ENCODE measurements at regions not wholly inside any gene's neighbourhood (a gene's known extent, or its start where the extent isn't known, plus 50 kb on each side); places are given as distances from the start of the nearest gene placed in this dataset.

GRCh38 chr1:80931178-80931577, 869.6 kb upstream of the ADGRL2 start:
- no peak overlapping the region for H4K5ac ChIP-seq (ENCODE audit: insufficient read length, low read depth, low read length)
- ChIA-PET POLR2A (ENCODE audit: partially characterized antibody) (no interaction called here), CTCF (ENCODE audit: partially characterized antibody) (no interaction called here)
- no peak overlapping the region for H3K9ac ChIP-seq (replicated peaks in 1 of 4; ENCODE audit: extremely low read depth in 1 of 4, low read depth in 3 of 4, low read length in 3 of 4)
- H4K8ac ChIP-seq (ENCODE audit: extremely low read depth, insufficient read depth, low read length) = no peak overlapping the region
- no peak overlapping the region for H3K27ac ChIP-seq (ENCODE audit: low read depth, low read length)
- H3K4ac ChIP-seq (replicated peaks; ENCODE audit: insufficient read length, low read depth, low read length) = no peak overlapping the region
- no peak overlapping the region for H2BK12ac ChIP-seq (ENCODE audit: low read depth, low read length)
- no peaks in the 10 kb centered on the region for H4K20me1 ChIP-seq (replicated peaks in 1 of 2; ENCODE audit: control insufficient read depth in 1 of 2, insufficient read depth in 2 of 2, low read length in 2 of 2)
- no peaks in the 10 kb centered on the region; a peak in 1 of 8 replicates for H3K36me3 ChIP-seq (ENCODE audit: control insufficient read depth in 2 of 4, insufficient read depth in 4 of 4, low read length in 3 of 4)
- H3K9me3 ChIP-seq (ENCODE audit: insufficient read depth in 2 of 2, low read depth in 1 of 2, low read length in 1 of 2) = peaks cover 3 to 5% of the 10 kb centered on the region in 2 experiments; a peak in 2 of 4 replicates
- no peak overlapping the region for H3K14ac ChIP-seq (ENCODE audit: insufficient read length)
- no peak overlapping the region for H3K18ac ChIP-seq (ENCODE audit: extremely low read depth, low read length)
- no peak for DNase-seq (ENCODE audit: low read depth in 1 of 2, low spot score in 2 of 2)
- no peak overlapping the region for H2BK15ac ChIP-seq (ENCODE audit: low read length)
- no peaks in the 10 kb centered on the region for H3K23me2 ChIP-seq (ENCODE audit: low read depth, low read length)
- H3K79me1 ChIP-seq (ENCODE audit: low read depth, low read length) = no peaks in the 10 kb centered on the region
- TF ChIP-seq CHD1 (IDR thresholded peaks at IDR 0.05; ENCODE audit: low read depth, low read length) = no peak
- no peak for TF ChIP-seq EP300 (IDR thresholded peaks at IDR 0.05; ENCODE audit: borderline replicate concordance in 1 of 2, low read depth in 2 of 2, low read length in 2 of 2)
- no peak for TF ChIP-seq SRF (IDR thresholded peaks at IDR 0.05; ENCODE audit: low read depth, low read length)
- no peak for TF ChIP-seq ZNF274 (IDR thresholded peaks at IDR 0.05; ENCODE audit: borderline replicate concordance, extremely low read depth, low read length)
- no peak for TF ChIP-seq FOSL1 (IDR thresholded peaks at IDR 0.05; ENCODE audit: insufficient read depth, low read depth, low read length)
- TF ChIP-seq SP2 (IDR thresholded peaks at IDR 0.05; ENCODE audit: low read length) = no peak
- TF ChIP-seq NANOG (IDR thresholded peaks at IDR 0.05; ENCODE audit: insufficient read depth, low read depth, low read length, poor library complexity, severe bottlenecking) = no peak
- H2BK20ac ChIP-seq (ENCODE audit: low read length) = no peak overlapping the region
- no peak overlapping the region for H2AFZ ChIP-seq (ENCODE audit: low read length)
- H2AK5ac ChIP-seq (ENCODE audit: low read depth, low read length) = no peak overlapping the region
- no peak overlapping the region for H2BK120ac ChIP-seq (replicated peaks; ENCODE audit: low read depth, low read length)
- no peak overlapping the region for H2BK5ac ChIP-seq (ENCODE audit: low read depth, low read length)
- H4K91ac ChIP-seq (replicated peaks; ENCODE audit: insufficient read length, low read length) = no peak overlapping the region
- H3K56ac ChIP-seq (replicated peaks; ENCODE audit: insufficient read length, low read depth, low read length) = no peak overlapping the region
- H3K79me2 ChIP-seq (ENCODE audit: control insufficient read depth in 1 of 2, insufficient read depth in 2 of 2, low read length in 2 of 2) = no peaks in the 10 kb centered on the region
- no peaks in the 10 kb centered on the region for H3K27me3 ChIP-seq (replicated peaks in 1 of 4; ENCODE audit: control insufficient read depth in 3 of 4, extremely low read depth in 1 of 4, insufficient read depth in 3 of 4, low read length in 3 of 4)
- H3K4me1 ChIP-seq (replicated peaks in 1 of 4; ENCODE audit: control insufficient read depth in 3 of 4, insufficient read depth in 4 of 4, low read length in 3 of 4) = no peaks in the 10 kb centered on the region
- H3K4me2 ChIP-seq (ENCODE audit: insufficient read depth in 1 of 2, low read depth in 2 of 2, low read length in 2 of 2) = no peak overlapping the region
- no peak for FAIRE-seq
- H3K4me3 ChIP-seq (ENCODE audit: extremely low read depth in 1 of 4, insufficient read depth in 2 of 4, low read depth in 3 of 4, low read length in 4 of 4) = no peak overlapping the region
- H3K23ac ChIP-seq (ENCODE audit: insufficient read length) = no peak overlapping the region

All from H1 (cell line).